Lung (tissue), 11 donors: ENCODE measurements at regions not wholly inside any gene's neighbourhood (a gene's known extent, or its start where the extent isn't known, plus 50 kb on each side); places are given as distances from the start of the nearest gene placed in this dataset.

ENCODE experiments used
- ATAC-seq: fragments of 200-7000 bp; cut with Tn5 transposase; one replicate; pipeline ENCODE4 v1.9.1; 2020; ENCODE audit warnings: moderate number of reproducible peaks; ENCODE audit not compliant: insufficient read depth, low FRiP score
- DNase-seq, 3 donors: peaks; one replicate each; pipeline ENCODE4 v3.0.0-alpha.2; 2013 to 2017
- H3K27ac ChIP-seq, 2 donors: one replicate each; pipeline ENCODE4 v1.5.1; 2013; ENCODE audit warnings: mild to moderate bottlenecking in 2 of 2, moderate library complexity in 2 of 2, control low read depth in 1 of 2, inconsistent platforms in 1 of 2, low read depth in 1 of 2, low read length in 1 of 2
- H3K27me3 ChIP-seq, 3 donors: one replicate each; pipeline ENCODE4 v1.5.1; 2013; ENCODE audit warnings: low read length in 2 of 3; ENCODE audit not compliant: control insufficient read depth in 3 of 3, insufficient read depth in 3 of 3
- H3K36me3 ChIP-seq, 4 donors: one replicate each; pipeline ENCODE4 v1.5.1; 2013; ENCODE audit warnings: low read length in 4 of 4, mild to moderate bottlenecking in 1 of 4, moderate library complexity in 1 of 4; ENCODE audit not compliant: control insufficient read depth in 4 of 4, insufficient read depth in 4 of 4
- H3K4me1 ChIP-seq, 5 donors: one replicate each; pipeline ENCODE4 v1.5.1; 2013; ENCODE audit warnings: low read length in 5 of 5, mild to moderate bottlenecking in 2 of 5, moderate library complexity in 1 of 5; ENCODE audit not compliant: control insufficient read depth in 5 of 5, insufficient read depth in 5 of 5
- H3K4me3 ChIP-seq: one replicate; pipeline ENCODE4 v1.5.1; 2013; ENCODE audit warnings: mild to moderate bottlenecking, control low read depth, moderate library complexity
- H3K9ac ChIP-seq, 2 donors: one replicate each; pipeline ENCODE4 v1.5.1; 2013; ENCODE audit warnings: low read length in 2 of 2, control low read depth in 1 of 2; ENCODE audit not compliant: insufficient read depth in 1 of 2
- H3K9me3 ChIP-seq, 4 donors: one replicate each; pipeline ENCODE4 v1.5.1; 2013; ENCODE audit warnings: low read length in 3 of 4, mild to moderate bottlenecking in 1 of 4, moderate library complexity in 1 of 4; ENCODE audit not compliant: control insufficient read depth in 4 of 4, insufficient read depth in 3 of 4
- WGBS, 2 donors: extraction: QIAGEN DNeasy Blood & Tissue Kit; methylation state at CpG; one replicate each; pipeline ENCODE4 v1.1.7; 2013; 5-methylcytosine and 5-hydroxymethylcytosine counted together
- TF ChIP-seq, protein P1 (sequence below): IDR thresholded peaks from 2 replicates; pipeline ENCODE4 v1.5.1; 2012; ENCODE audit warnings: mild to moderate bottlenecking; ENCODE audit errors: control extremely low read depth, extremely low read depth
- donor health status: control.
- donor health status: control.
- donor health status: Bipolar disorder and iron deficiency.
- donor health status: healthy.
- donor health status: DM: yes; HTN: yes; CAD: no.

DNA sequence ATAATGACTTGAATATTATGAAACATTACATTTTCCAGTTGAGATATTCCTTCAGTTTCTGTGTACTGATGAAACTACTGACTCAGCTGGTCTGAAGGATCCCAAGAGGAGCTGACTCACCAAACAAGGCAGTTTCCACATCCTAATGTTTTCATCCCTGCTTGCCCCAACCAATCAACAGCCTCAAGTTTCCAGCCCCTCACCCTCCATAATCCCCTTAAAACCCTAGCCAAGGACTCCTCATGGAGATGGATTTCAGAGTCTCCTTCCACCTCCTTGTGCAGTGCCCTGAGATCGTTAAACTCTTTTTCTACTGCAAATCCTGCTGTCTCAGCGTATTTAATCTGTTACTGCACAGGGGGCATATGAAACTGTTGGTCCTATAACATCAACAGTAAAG is 83.1 kb upstream of the HAO2 start:
- H3K9ac ChIP-seq = no peak overlapping the region
- ATAC-seq (no peak), DNase-seq (peak in 1 of 3 donors; percentile 17)
- TF ChIP-seq, protein P1, sequence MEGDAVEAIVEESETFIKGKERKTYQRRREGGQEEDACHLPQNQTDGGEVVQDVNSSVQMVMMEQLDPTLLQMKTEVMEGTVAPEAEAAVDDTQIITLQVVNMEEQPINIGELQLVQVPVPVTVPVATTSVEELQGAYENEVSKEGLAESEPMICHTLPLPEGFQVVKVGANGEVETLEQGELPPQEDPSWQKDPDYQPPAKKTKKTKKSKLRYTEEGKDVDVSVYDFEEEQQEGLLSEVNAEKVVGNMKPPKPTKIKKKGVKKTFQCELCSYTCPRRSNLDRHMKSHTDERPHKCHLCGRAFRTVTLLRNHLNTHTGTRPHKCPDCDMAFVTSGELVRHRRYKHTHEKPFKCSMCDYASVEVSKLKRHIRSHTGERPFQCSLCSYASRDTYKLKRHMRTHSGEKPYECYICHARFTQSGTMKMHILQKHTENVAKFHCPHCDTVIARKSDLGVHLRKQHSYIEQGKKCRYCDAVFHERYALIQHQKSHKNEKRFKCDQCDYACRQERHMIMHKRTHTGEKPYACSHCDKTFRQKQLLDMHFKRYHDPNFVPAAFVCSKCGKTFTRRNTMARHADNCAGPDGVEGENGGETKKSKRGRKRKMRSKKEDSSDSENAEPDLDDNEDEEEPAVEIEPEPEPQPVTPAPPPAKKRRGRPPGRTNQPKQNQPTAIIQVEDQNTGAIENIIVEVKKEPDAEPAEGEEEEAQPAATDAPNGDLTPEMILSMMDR = no peak
- no peaks in the 10 kb centered on the region for H3K9me3 ChIP-seq
- peaks cover 0 to under 1% (median 0%) of the 10 kb centered on the region in 5 donors for H3K4me1 ChIP-seq
- no peaks in the 10 kb centered on the region for H3K27me3 ChIP-seq
- no peak overlapping the region for H3K4me3 ChIP-seq
- 74 to 81% methylated on average over 2 of the region's 2 CpGs for WGBS, 2 donors
- H3K36me3 ChIP-seq = no peaks in the 10 kb centered on the region
- H3K27ac ChIP-seq = no peak overlapping the region

DNA sequence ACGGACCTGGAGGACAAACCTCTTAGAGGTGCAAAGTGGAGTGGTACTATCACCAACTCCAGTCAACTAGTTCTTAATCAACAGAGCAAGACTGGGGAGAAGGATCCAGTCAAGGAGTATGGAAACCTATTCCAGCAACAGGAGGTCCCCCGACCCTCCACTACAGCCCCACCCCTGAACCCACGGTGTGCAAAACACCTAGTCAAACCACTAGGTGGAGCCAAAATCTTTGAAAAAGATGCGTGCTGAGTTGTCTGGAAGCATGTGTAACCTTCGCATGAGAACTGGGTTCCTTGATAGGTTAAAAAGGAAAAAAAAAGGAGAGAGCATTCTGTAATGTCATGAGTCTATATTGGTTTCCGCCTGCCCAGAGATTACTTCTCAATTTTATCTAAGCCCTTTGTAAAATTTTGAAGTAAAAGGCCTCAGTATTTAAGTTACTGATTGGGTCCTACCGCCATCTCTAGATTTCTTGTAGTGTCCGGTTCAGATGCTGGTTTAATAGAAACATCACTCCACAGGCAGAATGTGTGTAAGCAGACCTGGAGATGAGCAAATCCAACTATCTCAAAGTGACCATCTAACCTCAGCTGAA is 81.9 kb upstream of the HAO2 start:
- TF ChIP-seq, protein P1 = peak; percentile 12
- Histone ChIP-seq H3K4me1 (no peaks in the 10 kb centered on the region), H3K9me3 (no peaks in the 10 kb centered on the region), H3K4me3 (no peak overlapping the region), H3K36me3 (no peaks in the 10 kb centered on the region), H3K27ac (no peak overlapping the region), H3K27me3 (no peaks in the 10 kb centered on the region), H3K9ac (no peak overlapping the region)
- WGBS, 2 donors = 44 to 51% methylated on average over 8 of the region's 8 CpGs
- ATAC-seq (no peak), DNase-seq (peak; percentile 48 to 64 (median 58))

DNA sequence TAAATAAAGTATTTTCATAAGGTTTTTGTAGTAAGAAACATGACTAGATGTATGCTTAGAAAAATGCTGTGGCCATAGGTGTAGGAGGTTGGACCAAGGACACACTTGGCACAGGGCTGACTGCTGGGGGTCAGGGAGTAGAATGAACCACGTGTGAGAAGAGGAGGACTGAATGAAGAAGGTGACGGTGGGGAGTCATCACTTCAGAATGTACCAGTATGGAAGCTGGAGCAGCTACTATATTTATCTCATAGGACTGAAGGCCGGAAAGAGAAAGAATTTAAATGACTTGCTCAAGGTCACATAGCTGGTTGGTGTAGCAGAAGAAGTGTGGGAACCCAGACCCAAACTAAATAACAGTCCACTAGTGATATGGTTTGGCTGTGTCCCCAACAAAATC is 79.8 kb upstream of the HAO2 start:
- DNase-seq (no peak), ATAC-seq (no peak)
- Histone ChIP-seq H3K27me3 (no peaks in the 10 kb centered on the region), H3K9me3 (no peaks in the 10 kb centered on the region), H3K27ac (no peak overlapping the region), H3K36me3 (no peaks in the 10 kb centered on the region), H3K4me1 (no peaks in the 10 kb centered on the region), H3K4me3 (no peak overlapping the region), H3K9ac (no peak overlapping the region)
- TF ChIP-seq, protein P1 = no peak
- 68 to 87% methylated on average over 3 of the region's 3 CpGs for WGBS, 2 donors

DNA sequence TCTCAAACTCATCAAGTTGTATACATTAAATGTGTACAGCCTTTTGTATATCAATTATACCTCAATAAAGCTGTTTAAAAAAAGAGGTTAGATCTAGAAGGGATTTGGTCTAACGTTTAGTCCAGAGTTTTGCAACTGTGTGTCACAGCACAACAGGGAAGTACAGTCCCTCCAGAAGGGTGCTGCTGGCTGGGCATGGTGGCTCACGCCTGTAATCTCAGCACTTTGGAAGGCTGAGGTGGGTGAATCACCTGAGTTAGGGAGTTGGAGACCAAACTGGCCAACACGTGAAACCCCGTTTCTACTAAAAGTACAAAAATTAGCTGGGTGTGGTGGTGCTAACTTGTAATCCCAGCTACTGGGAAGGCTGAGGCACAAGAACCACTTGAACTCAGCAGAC is 78.3 kb upstream of the HAO2 start:
- no peaks in the 10 kb centered on the region for H3K27me3 ChIP-seq
- H3K4me3 ChIP-seq = no peak overlapping the region
- ATAC-seq = no peak
- no peaks in the 10 kb centered on the region for H3K9me3 ChIP-seq
- no peaks in the 10 kb centered on the region for H3K36me3 ChIP-seq
- TF ChIP-seq, protein P1 = no peak
- H3K9ac ChIP-seq = no peak overlapping the region
- H3K4me1 ChIP-seq = peaks cover 0 to 2% (median 0%) of the 10 kb centered on the region in 5 donors
- no peak for DNase-seq
- 80 to 81% methylated on average over 4 of the region's 4 CpGs for WGBS, 2 donors
- H3K27ac ChIP-seq = no peak overlapping the region
